SK-N-MC (cell line): ENCODE measurements at regions not wholly inside any gene's neighbourhood (a gene's known extent, or its start where the extent isn't known, plus 50 kb on each side); places are given as distances from the start of the nearest gene placed in this dataset.
A peak's percentile ranks its signal among the peaks of the same experiment; 100 is the strongest.

Experiments used
- DNase-seq: peaks from one replicate; pipeline ENCODE4 v3.0.0-alpha.2; 2011; ENCODE audit warnings: low read depth, low spot score
- H3K27ac ChIP-seq: fragments of 200-600 bp; sonication (generic); 2 replicates; pipeline ENCODE4 v1.5.1; 2016; ENCODE audit warnings: mixed run types
- H3K36me3 ChIP-seq: fragments of 200-600 bp; sonication (generic); 2 replicates; pipeline ENCODE4 v1.6.1; 2017; ENCODE audit warnings: antibody characterized with exemption, low read length, mixed read lengths; ENCODE audit not compliant: insufficient read depth
- H3K4me3 ChIP-seq: fragments of 200-600 bp; sonication (generic); 2 replicates; pipeline ENCODE4 v1.5.1; 2016
- H3K9ac ChIP-seq: fragments of 200-600 bp; sonication (generic); 2 replicates; pipeline ENCODE4 v1.8.0; 2017; ENCODE audit warnings: mixed run types, mixed read lengths; ENCODE audit not compliant: insufficient read length
- H3K9me3 ChIP-seq: fragments of 200-600 bp; sonication (generic); 2 replicates; pipeline ENCODE4 v1.6.1; 2017; ENCODE audit warnings: low read depth, mild to moderate bottlenecking, antibody characterized with exemption, low read length, moderate library complexity, mixed read lengths
- EZH2 ChIP-seq: fragments of 200-600 bp; sonication (generic); IDR thresholded peaks from one replicate; pipeline ENCODE4 v1.6.1; 2017; ENCODE audit warnings: antibody characterized with exemption
- FOXP2 ChIP-seq: optimal IDR thresholded peaks from 2 replicates; pipeline ENCODE3; 2011; ENCODE audit warnings: mild to moderate bottlenecking, moderate library complexity; ENCODE audit not compliant: insufficient read depth; ENCODE audit errors: extremely low read length, control extremely low read depth
- POLR2AphosphoS5 ChIP-seq: IDR thresholded peaks from 2 replicates; pipeline ENCODE4 v1.6.1; 2012; ENCODE audit warnings: mild to moderate bottlenecking, low read depth, low read length, borderline replicate concordance

DNA sequence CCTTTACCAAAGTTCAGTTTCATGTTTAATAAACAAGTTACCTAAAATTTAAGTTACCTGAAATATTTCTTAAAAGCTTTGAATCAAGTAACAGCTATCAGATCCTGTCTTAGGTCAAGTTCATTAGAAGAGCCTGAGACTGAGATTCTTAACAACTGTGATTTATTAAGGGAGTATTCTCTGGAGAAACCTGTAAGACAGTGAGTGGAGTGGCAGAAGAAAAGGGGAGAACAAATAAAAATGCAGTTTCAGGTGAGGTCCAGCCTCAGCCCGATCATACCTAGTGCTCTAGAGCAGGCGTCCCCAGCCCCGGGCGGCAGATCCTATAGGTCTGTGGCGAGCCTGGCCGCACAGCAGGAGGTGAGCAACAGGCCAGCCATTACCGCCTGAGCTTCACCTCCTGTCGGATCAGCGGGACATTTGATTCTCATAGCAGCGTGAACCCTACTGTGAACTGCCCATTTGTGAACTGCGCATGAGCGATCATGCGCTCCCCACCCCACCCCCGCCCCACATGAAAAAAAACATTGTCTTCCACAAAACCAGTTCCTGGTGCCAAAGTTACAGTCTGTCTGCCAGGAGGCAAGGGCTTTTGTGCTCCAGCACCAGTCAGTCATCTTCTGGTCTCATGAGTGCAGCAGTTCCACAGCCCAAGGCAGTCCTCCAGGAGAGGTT is 59.2 kb upstream of the ADGRB3 start:
- H3K9ac ChIP-seq = no peak overlapping the region
- no peak overlapping the region for H3K27ac ChIP-seq
- no peak for DNase-seq
- no peaks in the 10 kb centered on the region for H3K9me3 ChIP-seq
- H3K4me3 ChIP-seq = no peak overlapping the region
- H3K36me3 ChIP-seq = no peaks in the 10 kb centered on the region
- TF ChIP-seq POLR2AphosphoS5 = no peak

DNA sequence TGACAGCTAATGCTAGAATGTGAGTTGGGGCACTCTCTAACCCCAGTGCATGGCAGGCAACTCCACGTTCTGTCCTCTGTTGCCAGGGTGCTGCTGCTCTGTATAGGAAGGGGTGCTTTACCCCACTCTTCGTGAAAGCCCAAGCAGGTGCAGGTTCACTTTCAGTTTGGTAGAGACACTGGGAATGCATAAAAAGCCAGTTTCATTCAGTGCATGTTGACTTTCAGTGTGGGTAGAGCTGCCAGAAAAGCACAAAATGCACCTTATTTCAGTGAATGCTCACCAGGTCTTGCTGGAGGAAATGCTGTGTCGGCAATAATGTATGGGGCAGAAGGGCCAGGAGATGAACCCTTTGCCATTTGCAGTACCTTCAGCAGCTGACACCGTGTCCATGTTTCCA is 62.1 kb upstream of the ADGRB3 start:
- no peak overlapping the region for H3K27ac ChIP-seq
- H3K9me3 ChIP-seq = no peaks in the 10 kb centered on the region
- H3K4me3 ChIP-seq = no peak overlapping the region
- no peak for TF ChIP-seq POLR2AphosphoS5
- TF ChIP-seq EZH2 = no peak
- TF ChIP-seq FOXP2 = no peak
- no peak overlapping the region for H3K9ac ChIP-seq
- DNase-seq = no peak
- no peaks in the 10 kb centered on the region for H3K36me3 ChIP-seq

DNA sequence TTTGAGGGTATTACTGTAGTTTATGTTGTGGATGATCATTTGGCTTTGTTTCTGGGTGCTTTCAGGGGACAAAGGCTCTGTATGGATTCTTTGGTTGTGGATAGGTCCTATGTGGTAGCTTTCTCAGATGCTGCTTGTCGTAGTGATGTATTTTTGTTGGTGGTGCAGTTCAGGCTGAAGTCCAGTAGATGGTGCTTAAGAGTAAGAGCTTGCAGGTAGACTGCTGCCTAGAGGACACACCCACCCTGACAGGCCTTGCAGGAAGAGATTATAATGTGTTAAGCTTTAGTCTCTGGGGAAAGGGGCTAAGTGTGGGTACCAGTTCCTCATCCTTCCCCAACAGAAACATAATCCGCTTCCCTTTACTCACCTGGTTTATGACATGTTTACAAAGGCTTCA is 62.6 kb upstream of the ADGRB3 start:
- no peak for TF ChIP-seq POLR2AphosphoS5
- Histone ChIP-seq H3K4me3 (no peak overlapping the region), H3K27ac (no peak overlapping the region), H3K36me3 (no peaks in the 10 kb centered on the region), H3K9ac (no peak overlapping the region), H3K9me3 (no peaks in the 10 kb centered on the region)
- DNase-seq = no peak

DNA sequence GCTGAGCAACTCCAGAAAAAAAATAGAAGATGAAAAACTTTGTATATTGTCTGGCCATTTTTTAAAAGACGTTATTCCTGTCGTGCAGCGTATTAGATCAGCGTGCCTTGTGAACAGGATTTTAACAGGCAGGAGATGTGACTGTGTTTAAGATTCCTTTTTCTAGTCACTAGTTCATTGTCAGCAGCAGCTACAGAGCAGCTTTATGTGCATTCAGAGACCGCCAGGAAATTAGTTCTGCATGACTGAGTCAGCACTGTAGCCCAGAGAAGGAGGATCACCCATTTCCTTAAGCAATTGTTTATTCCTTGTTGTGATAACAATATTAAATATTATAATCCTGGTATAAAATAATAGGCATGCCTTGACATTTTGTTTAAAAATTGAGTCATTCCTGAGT is 75.4 kb upstream of the ADGRB3 start:
- Histone ChIP-seq H3K4me3 (peak overlapping the region; percentile 75), H3K9ac (peak overlapping the region; percentile 89), H3K9me3 (peaks cover under 1% of the 10 kb centered on the region; the same call in 1 of the 2 replicates), H3K27ac (peak overlapping the region; percentile 98), H3K36me3 (no peaks in the 10 kb centered on the region)
- peak; percentile 54 for TF ChIP-seq POLR2AphosphoS5
- TF ChIP-seq FOXP2 = peak; percentile 45
- no peak for TF ChIP-seq EZH2
- DNase-seq = peak; percentile 88

DNA sequence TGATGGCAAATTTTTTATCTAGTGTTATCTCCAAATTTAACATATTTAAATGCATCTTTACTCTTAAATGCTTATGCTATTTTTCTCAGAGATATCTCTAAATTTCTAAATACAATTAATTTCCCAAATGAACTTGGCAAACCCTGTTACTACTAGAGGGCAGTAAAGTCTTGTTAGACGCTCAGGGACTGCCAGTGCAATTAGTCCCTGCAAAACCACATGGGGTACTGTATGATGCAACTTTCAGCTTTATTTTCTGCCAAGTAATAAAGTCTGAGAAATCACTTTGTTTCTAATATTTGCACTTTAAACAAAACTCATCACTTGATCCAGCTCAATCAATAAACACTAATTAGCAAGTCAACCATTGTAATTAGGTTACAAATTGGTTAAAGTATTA is 76.0 kb upstream of the ADGRB3 start:
- peak; percentile 65 for DNase-seq
- H3K4me3 ChIP-seq = peak overlapping the region; percentile 75
- no peak for TF ChIP-seq FOXP2
- TF ChIP-seq POLR2AphosphoS5 = no peak; the same call in 1 of the 2 replicates
- TF ChIP-seq EZH2 = no peak

DNA sequence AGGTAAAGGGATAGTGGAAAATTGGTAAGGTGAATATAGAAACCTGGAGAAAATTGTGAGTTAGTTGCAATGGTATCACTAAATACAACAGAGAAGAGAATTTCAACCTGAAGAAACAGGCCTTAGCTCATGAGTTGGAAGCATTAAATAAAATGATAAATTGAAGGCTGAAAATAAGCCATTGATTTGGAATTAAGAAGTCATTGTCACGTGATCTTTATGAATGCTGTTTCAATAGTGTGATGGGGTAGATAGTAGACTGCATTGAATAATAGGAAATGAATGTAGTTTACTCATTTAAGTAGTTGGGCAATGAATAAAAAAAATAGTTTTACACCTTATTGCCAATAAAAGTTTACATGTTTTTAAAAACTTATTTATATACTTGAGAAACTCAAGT is 88.5 kb upstream of the ADGRB3 start:
- H3K36me3 ChIP-seq = no peaks in the 10 kb centered on the region
- H3K27ac ChIP-seq = no peak overlapping the region
- DNase-seq = no peak
- no peak overlapping the region for H3K4me3 ChIP-seq
- no peak overlapping the region for H3K9ac ChIP-seq
- TF ChIP-seq EZH2 (no peak), FOXP2 (no peak), POLR2AphosphoS5 (no peak)
- no peaks in the 10 kb centered on the region for H3K9me3 ChIP-seq

More for the DNA sequence above, 76.0 kb upstream of the ADGRB3 start:
- H3K9me3 ChIP-seq = peaks cover 4% of the 10 kb centered on the region; the same call in 1 of the 2 replicates
- H3K27ac ChIP-seq = peak overlapping the region; percentile 98
- peak overlapping the region; percentile 89 for H3K9ac ChIP-seq
- H3K36me3 ChIP-seq = no peaks in the 10 kb centered on the region

DNA sequence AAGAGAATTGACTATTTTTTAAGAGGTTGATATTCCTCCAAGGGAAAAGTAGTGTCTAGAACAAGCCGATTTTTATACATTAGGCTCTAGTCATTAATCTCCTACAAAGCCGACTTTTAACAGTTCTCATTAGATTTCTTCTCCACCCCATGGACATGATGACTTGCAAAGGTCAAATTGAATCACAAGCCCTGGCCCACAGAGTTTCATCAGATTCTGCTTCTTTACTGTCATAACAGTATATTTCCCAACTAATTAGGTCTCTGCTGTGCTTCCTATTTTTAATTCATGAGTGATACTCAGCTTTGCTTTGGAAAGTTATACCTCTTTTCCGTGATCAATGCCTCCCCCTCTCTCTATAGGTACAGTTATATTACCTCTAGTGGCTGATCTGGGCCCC is 90.6 kb upstream of the ADGRB3 start:
- DNase-seq = no peak
- Histone ChIP-seq H3K4me3 (no peak overlapping the region), H3K27ac (no peak overlapping the region), H3K9me3 (no peaks in the 10 kb centered on the region), H3K9ac (no peak overlapping the region), H3K36me3 (no peaks in the 10 kb centered on the region)
- TF ChIP-seq FOXP2 (no peak), EZH2 (no peak), POLR2AphosphoS5 (no peak)

DNA sequence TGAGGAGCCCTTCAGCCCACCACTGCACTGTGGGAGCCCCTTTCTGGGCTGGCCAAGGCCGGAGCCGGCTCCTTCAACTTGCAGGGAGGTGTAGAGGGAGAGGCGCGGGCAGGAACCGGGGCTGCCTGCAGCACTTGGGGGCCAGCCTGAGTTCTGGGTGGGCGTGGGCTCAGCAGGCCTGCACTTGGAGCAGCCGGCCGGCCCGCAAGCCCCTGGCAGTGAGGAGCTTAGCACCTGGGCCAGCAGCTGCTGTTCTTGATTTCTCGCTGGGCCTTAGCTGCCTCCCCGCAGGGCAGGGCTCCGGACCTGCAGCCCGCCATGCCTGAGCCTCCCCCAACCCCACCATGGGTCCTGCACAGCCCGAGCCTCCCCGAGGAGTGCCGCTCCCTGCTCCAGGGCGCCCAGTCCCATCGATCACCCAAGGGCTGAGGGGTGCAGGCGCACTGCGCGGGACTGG is 101.7 kb upstream of the ADGRB3 start:
- TF ChIP-seq POLR2AphosphoS5 = no peak
- no peak for TF ChIP-seq FOXP2
- no peak for TF ChIP-seq EZH2
- Histone ChIP-seq H3K27ac (no peak overlapping the region), H3K9me3 (no peaks in the 10 kb centered on the region), H3K4me3 (no peak overlapping the region), H3K36me3 (no peaks in the 10 kb centered on the region), H3K9ac (no peak overlapping the region)
- DNase-seq = no peak

DNA sequence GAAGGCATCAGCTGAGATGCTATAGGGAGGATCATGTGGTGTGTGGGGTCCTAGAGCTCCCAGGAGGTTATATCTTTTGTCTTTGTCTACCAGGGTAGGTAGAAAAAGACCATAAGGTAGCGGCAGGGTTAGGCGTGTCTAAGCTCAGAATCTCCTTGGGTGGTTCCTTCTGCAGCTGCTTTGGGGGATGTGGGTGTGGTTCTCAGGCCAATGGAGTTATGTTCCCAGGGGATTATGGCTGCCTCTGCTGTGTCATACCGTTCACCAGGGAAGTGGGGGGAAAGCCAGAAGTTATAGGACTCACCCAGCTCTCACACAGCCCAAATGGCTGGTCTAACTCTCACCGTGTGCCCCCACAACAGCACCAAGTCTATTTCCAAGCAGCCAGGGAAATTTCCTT is 107.4 kb upstream of the ADGRB3 start:
- DNase-seq = no peak
- no peaks in the 10 kb centered on the region for H3K9me3 ChIP-seq
- no peak for TF ChIP-seq EZH2
- no peak for TF ChIP-seq FOXP2
- no peak for TF ChIP-seq POLR2AphosphoS5
- H3K4me3 ChIP-seq = no peak overlapping the region
- no peak overlapping the region for H3K27ac ChIP-seq
- no peaks in the 10 kb centered on the region for H3K36me3 ChIP-seq
- H3K9ac ChIP-seq = no peak overlapping the region

DNA sequence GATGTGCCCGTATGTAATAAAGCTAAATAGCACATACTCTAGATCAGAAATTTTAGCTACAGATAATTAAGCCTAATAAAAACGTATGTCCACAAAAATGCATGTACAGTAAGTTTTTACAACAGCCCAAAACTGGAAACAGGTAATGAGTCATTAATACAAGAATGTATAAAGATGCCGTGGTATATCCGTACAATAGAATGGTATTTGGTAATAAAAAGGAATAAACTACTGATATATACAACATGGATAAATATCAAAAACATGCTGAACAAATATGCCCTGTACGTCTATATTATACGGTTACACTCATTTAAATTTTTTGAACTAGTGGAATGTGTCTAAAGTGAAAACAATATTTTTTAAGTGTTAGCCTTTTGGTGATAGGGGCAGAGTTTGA is 128.2 kb upstream of the ADGRB3 start:
- no peak overlapping the region for H3K9ac ChIP-seq
- H3K27ac ChIP-seq = no peak overlapping the region
- H3K36me3 ChIP-seq = no peaks in the 10 kb centered on the region
- DNase-seq = no peak
- no peak overlapping the region for H3K4me3 ChIP-seq
- H3K9me3 ChIP-seq = no peaks in the 10 kb centered on the region
- TF ChIP-seq POLR2AphosphoS5 = no peak
- TF ChIP-seq EZH2 = no peak
- no peak for TF ChIP-seq FOXP2
